Posterior cingulate gyrus (tissue), 11 donors: ENCODE measurements at regions not wholly inside any gene's neighbourhood (a gene's known extent, or its start where the extent isn't known, plus 50 kb on each side); places are given as distances from the start of the nearest gene placed in this dataset.

Experiments
- DNase-seq, 10 donors: peaks; one replicate each; pipeline versions ENCODE4 v3.0.0 to v3.0.0-alpha.2; 2020 to 2021; ENCODE audit warnings: mixed read lengths in 3 of 10
- intact Hi-C: fragments of 100-400 bp; cut with DNase I; formaldehyde crosslinking; loops from one replicate; pipeline ENCODE4 v1.15.1; 2023

- DNase-seq, result peak in 1 of 10 donors; percentile 50
- intact Hi-C loops, result no loop called here
These were observed 130.5 kb downstream of the VEGFA start for GRCh38 chr6:43900560-43900915.

GRCh38 chr6:43899830-43900229, 129.8 kb downstream of the VEGFA start:
- intact Hi-C loops, result no loop called here
- peak in 1 of 10 donors; percentile 10 for DNase-seq

DNA sequence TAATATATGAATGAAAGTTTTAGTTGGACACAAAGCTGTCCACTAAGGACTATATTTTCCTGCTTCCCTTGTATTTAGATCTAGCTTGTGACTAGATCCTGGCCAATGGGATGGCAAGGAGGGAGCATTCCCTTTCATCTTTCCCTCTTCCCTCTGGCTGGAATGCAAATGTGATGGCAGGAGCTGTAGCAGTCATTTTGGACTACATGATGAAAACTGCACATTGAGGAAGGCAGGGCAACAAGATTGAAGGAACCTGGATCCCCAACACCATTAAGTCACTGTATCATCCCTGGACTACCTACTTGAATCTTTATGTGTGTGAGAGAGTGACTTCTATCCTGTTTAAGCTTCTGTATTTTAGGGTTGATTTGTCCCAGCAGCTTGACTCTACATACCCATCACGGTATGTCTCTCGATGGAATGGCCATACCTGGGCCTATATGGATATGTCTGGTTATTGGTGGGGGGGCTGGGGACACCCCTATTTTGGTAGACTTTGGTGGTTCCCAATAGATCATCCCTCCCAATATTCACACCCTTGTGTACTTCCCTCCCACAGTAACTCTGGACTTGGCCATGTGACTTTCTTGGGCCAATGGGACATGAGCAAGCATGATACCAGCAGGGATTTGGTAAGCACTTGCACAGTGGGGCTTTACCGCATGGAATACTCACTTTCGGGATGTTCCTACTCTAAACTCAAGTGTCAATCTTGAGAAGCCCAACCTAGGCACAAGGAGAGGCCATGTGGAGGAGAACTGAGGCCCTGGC, 128.5 kb downstream of the VEGFA start:
- no peak for DNase-seq
- intact Hi-C loops, result no loop called here

DNA sequence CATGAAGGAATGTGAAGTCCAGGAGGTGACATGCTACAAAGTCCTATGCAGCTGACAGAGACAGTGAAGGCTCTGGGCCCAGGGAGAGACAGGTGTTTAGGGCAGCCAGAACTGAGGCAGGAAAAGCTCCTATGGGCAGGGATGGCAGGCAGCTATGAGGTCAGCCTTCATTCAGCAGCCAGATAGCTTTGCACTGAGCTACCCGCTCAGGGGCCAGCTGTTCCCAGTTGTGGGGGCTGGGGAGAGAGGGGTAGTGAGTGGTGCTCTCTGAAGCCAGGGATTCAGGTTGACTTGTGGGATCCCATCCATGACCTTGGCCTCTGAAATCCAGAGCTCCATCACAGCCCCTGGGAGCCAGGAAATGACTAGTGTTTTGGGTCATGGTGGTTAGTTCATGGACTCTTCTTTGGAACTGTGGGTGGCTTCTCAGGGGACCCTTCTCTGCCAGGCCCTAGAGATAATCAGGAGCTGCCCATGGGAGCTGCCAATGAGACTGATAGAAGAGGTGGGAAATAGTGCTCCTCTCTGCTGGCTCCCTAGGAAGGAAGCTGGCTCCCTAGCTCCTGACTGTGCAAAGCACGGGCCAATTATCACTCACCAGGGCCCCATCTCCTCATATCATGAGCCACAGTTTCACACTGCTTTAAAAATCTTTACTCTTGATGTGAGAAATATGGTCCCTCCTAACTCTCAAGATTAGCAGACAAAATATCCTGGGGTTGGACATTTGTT, 127.7 kb downstream of the VEGFA start:
- peak in 3 of 10 donors; percentile 16 to 44 (median 24) for DNase-seq
- intact Hi-C loops, result no loop called here

GRCh38 chr6:43896329-43897255, 126.6 kb downstream of the VEGFA start:
- DNase-seq, result peak in 3 of 10 donors; percentile 1 to 24 (median 2)
- intact Hi-C loops, result no loop called here

DNA sequence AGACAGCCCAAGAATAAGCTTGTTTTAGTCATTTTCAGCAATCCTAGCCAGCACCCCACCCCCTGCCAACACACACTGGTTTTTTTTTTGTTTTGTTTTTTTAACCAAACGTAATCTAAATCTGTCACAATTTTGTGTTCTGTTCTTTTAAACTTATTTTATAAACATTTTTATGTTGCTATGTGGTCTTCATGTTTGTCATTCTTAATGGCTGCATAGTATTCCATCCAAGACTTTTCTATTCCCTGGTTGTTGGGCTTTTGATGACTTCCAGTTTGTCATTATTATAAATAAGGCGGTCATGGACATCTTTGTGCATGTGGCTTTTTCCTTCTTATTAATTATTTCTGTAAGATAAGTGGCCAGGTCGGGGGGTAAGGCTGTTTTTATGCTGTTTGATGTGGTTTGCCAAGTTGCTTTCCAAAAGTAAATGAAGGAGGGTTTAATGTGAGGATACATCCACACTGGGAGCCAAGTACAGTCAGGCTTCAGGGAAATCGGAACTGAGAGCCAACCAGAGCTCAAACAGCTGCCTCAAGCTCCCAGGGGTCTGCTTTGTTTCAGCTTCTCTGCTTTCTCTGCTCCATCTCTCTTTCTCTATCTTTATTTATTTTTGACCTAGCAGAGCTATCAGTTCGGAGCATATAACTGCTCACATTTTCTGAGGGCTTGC, 125.8 kb downstream of the VEGFA start:
- intact Hi-C loops, result no loop called here

DNA sequence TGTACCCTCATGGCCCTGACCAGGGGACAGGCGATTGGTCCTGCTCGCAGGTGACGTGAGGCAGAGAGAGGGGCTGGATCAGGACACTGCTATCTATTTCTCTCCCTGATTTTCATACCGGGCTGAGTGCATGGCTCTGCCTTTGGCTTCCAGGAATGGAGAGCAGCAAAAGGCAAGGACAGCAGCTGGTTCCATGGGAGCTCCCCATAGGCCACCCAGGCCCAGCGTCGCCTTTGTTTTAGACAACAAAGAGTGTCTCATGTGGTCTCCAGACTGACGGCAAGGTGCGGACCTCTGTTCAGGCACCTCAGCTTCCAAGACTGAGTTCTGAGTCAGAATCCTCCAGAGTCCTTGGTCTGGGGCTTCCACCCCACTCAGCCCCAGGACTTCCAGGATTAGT, 123.1 kb downstream of the VEGFA start:
- intact Hi-C loops, result no loop called here

More for the DNA sequence above, 125.8 kb downstream of the VEGFA start:
- DNase-seq, result no peak

DNA sequence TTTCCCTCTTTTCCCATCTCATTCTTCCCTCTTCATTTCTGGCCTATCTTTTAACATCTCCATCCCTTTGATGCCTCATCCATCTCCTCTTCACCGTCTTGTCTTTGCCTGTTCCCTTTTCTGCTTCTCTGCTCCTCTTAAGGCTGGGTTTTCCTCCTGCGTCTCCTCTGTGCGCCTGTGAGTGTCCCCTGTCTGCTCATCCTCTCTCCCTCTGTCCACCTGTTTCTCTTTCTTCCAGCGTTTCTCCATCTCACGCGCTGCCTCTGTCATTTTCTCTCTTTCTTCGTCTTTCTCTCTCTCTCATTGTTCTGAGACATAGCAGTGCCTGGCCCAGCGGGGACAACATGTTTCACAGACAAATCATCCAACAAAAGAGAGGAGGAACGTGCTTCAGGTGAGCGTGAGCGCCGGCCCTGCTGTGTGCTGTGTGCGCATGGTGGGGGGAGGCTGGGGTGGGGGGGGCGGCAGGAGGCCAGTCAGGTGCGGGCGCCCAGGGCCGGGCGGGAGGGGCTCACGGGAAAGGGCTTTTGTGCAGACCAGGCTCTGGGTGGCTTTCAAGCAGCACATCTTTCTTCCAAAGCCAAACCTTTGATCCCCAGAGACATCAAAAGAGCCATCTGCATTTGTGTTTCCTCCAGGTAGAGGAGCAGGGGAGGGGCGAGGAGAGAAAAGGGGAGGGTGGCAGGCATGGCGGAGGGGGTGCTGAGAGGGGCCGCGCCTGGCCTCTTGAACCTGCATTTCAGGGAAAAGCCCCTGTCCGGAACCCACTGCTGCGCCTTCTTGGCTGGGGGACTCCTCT, 121.3 kb downstream of the VEGFA start:
- intact Hi-C loops, result no loop called here
- peak in 2 of 10 donors; percentile 44 to 55 for DNase-seq

More for the DNA sequence above, 123.1 kb downstream of the VEGFA start:
- peak in 2 of 10 donors; percentile 47 to 59 for DNase-seq

- DNase-seq, result peak in 3 of 10 donors; percentile 48 to 57 (median 50)
- intact Hi-C loops, result no loop called here
These were observed 120.4 kb downstream of the VEGFA start for GRCh38 chr6:43890197-43891062.

DNA sequence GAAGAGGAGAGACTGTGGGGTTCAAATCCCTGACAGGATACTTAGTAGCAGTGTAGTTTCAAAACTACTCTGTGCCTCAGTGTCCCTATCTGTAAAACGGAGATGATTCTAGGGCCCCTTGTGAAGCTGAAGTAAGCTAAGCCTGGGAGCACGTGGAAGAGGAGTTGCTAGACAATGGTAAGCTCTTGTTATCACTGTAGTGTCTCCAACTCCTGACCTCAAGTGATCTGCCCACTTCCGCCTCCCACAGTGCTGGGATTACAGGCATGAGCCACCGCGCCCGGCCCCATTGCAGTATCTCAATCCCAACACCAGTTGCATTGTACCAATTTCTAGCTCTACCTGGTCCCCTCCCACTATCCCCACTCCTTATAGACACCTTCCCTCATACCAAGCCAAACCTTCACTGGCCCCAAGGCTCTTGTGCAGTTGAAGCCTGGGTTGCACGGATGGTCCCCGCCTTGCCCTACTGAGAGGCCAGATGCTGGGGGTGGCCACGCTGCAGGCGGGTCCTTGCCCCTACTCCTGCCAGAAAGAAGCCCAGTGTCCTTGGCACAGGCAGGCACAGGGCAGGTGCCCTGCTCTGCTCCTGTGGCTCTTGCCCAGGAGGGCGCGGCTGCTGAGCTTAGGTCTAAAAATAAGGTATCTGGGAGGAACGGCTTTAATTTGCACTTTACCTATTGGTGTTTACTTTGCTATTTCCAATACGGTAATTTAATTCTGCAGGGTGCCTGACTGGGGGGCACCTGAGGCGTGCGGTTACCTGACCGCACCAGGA, 118.1 kb downstream of the VEGFA start:
- DNase-seq, result peak in 3 of 10 donors; percentile 42 to 64 (median 62)
- intact Hi-C loops, result no loop called here

DNA sequence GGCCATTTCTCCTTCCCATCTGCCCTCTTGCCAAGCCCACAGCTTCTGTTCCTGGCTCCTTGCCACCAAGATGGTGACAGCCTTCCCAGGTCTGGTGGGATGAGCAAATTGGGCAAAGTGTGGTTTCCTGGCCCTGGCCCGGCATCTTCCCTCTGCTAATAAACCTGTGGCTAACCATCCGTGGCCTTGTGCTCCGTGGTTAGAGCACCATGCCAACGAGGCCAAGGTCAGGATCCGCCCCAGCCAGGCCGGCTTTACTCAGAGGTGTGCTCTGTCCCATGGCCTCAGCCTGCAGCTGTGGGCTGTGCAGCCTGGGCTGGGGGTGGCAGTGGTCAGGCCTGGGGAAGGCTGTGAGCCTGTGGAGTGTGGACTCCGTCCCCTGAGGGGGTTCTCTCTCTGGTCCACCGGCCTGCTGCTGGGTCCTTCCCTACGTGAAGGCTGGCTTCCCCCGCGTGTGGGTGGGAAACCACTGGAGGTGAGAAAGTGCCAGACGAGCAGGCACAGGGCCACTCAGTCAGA, 117.4 kb downstream of the VEGFA start:
- intact Hi-C loops, result no loop called here
- DNase-seq, result peak in 2 of 10 donors; percentile 63 to 76

DNA sequence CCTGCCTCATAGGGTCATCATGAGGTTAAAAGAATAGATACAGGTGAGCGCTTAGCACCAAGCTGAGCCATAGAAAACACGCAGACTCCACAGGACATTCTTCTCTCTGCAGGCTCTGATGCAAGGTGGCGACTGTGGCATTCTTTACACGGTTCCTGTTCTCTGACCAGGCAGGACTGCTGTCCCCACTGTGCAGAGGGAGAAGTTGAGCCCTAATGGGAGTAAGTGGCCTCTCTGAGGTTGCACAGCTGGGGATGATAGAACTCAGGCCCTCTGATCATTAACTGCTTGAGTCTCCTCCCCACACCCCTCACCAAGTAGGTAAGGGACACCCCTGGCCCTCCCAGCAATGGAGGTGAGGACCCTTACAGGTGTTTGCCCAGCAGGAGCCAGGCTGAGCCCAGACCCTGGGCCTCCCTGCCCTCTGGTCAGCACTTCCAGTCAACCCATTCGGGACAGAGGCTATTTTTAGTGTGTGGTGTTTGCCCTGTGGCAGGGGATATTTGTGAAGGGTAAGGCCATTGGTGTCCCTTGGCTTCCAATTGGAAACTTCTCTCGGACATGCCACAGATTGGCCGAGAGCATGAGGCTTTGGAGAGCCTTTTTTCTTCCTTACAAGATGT, 116.8 kb downstream of the VEGFA start:
- intact Hi-C loops, result no loop called here
- DNase-seq, result peak in 2 of 10 donors; percentile 14 to 45

GRCh38 chr6:43886067-43886461, 116.1 kb downstream of the VEGFA start:
- intact Hi-C loops, result no loop called here
- DNase-seq, result peak in 2 of 10 donors; percentile 43 to 83

DNA sequence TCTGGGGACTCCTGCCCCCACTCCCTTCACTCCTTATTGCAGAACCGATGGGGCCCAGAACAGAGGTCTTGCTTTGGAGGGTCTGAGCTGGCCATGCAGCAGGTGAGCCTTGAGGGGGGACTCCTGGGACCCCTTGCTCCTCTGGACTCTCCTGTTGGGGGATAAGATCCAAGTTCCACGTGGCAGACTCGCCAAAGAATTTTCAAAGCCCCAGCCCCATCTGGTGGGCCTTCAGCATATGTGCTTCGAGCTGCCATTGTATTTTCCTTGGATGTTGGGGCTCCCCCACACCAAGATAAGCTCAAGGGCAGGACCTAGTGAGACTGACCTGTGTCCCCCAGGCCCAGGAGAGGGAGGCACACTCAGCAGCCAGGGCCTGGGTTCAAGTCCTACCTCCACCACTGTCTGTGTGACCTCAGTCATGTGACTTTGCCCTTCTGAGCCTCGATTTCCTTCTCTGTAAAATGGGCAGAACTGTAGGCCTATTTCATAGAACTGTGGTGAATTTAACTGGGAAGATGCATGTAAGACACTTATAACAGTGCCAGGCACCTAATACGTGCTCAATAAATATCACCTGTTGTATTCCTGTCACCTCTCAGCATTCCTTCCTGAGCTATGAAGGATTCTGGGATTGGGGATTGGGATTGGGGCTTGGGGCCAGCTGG, 115.5 kb downstream of the VEGFA start:
- peak in 1 of 10 donors; percentile 66 for DNase-seq
- intact Hi-C loops, result no loop called here

DNA sequence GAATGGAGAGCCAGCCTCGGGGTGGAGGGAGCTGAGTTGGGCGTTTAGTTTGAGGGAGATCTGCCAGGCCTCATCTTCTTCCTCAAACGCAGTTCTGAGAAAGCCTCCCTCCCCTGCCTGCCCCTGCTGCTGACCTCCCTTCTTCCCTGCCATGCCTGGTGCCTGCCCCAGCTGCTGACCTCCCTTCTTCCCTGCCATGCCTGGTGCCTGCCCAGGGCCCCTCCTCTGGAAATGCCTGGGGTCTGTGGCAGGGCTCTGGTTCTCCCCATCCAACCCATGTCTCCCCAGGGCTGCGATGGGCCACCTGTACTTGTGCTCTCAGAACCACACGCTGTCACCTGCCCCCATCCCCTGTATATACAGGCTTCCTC, 114.6 kb downstream of the VEGFA start:
- intact Hi-C loops, result no loop called here
- DNase-seq, result peak in 2 of 10 donors; percentile 72
